NT2/D1 (cell line): ENCODE measurements at regions not wholly inside any gene's neighbourhood (a gene's known extent, or its start where the extent isn't known, plus 50 kb on each side); places are given as distances from the start of the nearest gene placed in this dataset.

Experiments used
- SUZ12 ChIP-seq: IDR thresholded peaks from 2 replicates; pipeline ENCODE4 v1.6.1; 2011; ENCODE audit not compliant: insufficient read length, insufficient read depth; ENCODE audit errors: extremely low read depth
- YY1 ChIP-seq: IDR thresholded peaks from 2 replicates; pipeline ENCODE4 v1.6.1; 2011; ENCODE audit not compliant: insufficient read length, insufficient read depth
- ZNF274 ChIP-seq: IDR thresholded peaks from 2 replicates; pipeline ENCODE4 v1.6.1; 2011; ENCODE audit warnings: mild to moderate bottlenecking, low read depth, low read length

DNA sequence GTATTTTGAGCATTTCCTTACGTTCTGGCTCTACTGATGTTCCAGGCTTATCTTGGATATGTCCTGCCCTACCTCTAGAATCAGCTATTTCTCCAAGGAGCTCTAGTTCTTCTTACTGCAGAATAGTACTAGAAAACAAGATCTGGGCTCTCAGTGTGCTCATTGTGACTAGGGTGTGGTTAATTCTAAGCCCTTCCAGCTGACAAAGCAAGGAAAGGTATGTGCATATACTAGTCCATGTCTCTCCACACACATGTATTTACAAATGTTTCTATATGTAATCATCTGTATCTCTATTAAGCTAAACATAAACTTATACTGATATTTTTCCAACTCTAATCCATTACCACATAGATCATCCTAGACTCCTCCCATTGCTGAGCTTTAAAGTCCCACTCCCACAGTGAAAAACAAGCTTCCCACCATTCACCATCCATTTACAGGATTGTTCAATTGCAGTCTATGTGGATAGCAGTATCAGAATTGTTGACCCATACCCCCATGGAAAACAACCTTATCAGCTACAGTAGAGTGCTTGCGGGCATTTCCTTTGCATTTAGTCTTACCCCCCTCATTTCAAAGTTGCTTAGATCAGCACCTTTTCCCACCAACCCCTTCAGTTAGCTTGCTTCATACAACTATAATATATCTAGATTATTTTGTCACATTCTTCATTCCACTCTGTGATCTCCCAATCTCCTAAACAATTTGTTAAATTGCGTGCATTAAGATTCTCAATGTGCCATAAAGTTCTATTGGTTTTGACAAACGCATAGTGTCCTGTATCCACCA, 194.5 kb downstream of the SOX9 start:
- TF ChIP-seq YY1: no peak
- no peak for TF ChIP-seq ZNF274
- TF ChIP-seq SUZ12: no peak
